ENCODE measurements at regions not wholly inside any gene's neighbourhood (a gene's known extent, or its start where the extent isn't known, plus 50 kb on each side); places are given as distances from the start of the nearest gene placed in this dataset.

GRCh38 chr14:84646786-84647500 is 883.0 kb upstream of the FLRT2 start:
- no peak for TF ChIP-seq CTCF (IDR thresholded peaks at IDR 0.05)
- TF ChIP-seq POLR2AphosphoS5 (IDR thresholded peaks at IDR 0.05; ENCODE audit: low read depth, low read length) = no peak
- no peak for TF ChIP-seq REST (IDR thresholded peaks at IDR 0.05; ENCODE audit: insufficient read depth in 1 of 2, low read depth in 2 of 2, low read length in 1 of 2)
- no peak for TF ChIP-seq TCF7L2 (IDR thresholded peaks at IDR 0.05; ENCODE audit: low read depth, low read length)
- TF ChIP-seq SIN3A (IDR thresholded peaks at IDR 0.05; ENCODE audit: borderline replicate concordance, insufficient read depth, low read depth, low read length) = no peak
